ENCODE measurements at regions not wholly inside any gene's neighbourhood (a gene's known extent, or its start where the extent isn't known, plus 50 kb on each side); places are given as distances from the start of the nearest gene placed in this dataset.

DNA sequence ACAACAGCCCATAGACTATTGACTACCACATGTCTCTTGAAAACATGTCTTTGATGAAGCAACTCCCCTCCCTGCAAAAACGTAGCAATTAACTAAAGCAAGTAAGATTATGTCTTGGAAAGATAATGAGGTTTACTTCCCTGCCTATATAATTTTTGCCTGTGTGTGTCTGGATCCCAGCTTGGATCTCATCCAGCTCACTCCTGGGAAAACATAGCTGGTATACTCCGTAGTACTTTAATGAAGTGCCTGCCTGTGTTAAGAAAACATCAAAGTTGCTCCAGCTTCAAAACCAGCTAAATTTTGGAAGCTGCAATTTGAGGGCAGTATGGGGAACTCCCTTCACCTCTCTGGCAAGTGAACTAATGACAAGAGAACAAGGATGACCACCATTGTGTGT is 182.6 kb upstream of the C9orf72 start:
- H4K20me1 ChIP-seq (replicated peaks in 1 of 2; ENCODE audit: control insufficient read depth in 1 of 2, insufficient read depth in 2 of 2, low read length in 2 of 2): no peaks in the 10 kb centered on the region
- peak overlapping the region; percentile 32; the same call in 1 of the 2 replicates for H2AK5ac ChIP-seq (ENCODE audit: low read depth, low read length)
- WGBS, 2 experiments (ENCODE audit: extremely low coverage in 1 of 2, insufficient coverage in 1 of 2, insufficient read length in 1 of 2, insufficient replicate concordance in 2 of 2, low coverage in 1 of 2, low lambda C conversion rate in 2 of 2, missing lambda C conversion rate in 1 of 2): 92% methylated on average over 2 of the region's 2 CpGs; no CpG with 5 or more reads in 1 of the 2 experiments
- no peak overlapping the region for H3K4me2 ChIP-seq (ENCODE audit: insufficient read depth in 1 of 2, low read depth in 2 of 2, low read length in 2 of 2)
- H3K23ac ChIP-seq (ENCODE audit: insufficient read length): no peak overlapping the region
- no peak overlapping the region for H2BK120ac ChIP-seq (replicated peaks; ENCODE audit: low read depth, low read length)
- peaks cover 1 to 5% (median 3%) of the 10 kb centered on the region in 4 experiments; a peak in 4 of 7 replicates for H3K4me1 ChIP-seq (replicated peaks in 1 of 4; ENCODE audit: control insufficient read depth in 3 of 4, insufficient read depth in 4 of 4, low read length in 3 of 4)
- no peak overlapping the region for H3K14ac ChIP-seq (ENCODE audit: insufficient read length)
- H3K9ac ChIP-seq (replicated peaks in 1 of 4; ENCODE audit: extremely low read depth in 1 of 4, low read depth in 3 of 4, low read length in 3 of 4): no peak overlapping the region
- no peaks in the 10 kb centered on the region for H3K9me3 ChIP-seq (ENCODE audit: insufficient read depth in 2 of 2, low read depth in 1 of 2, low read length in 1 of 2)
- DNase-seq (ENCODE audit: low read depth in 1 of 2, low spot score in 2 of 2) (no peak), FAIRE-seq (no peak)
- no peak overlapping the region for H4K8ac ChIP-seq (ENCODE audit: extremely low read depth, insufficient read depth, low read length)
- H3K18ac ChIP-seq (ENCODE audit: extremely low read depth, low read length): no peak overlapping the region
- H3K79me2 ChIP-seq (ENCODE audit: control insufficient read depth in 1 of 2, insufficient read depth in 2 of 2, low read length in 2 of 2): no peaks in the 10 kb centered on the region
- no peak overlapping the region for H3K27ac ChIP-seq (ENCODE audit: low read depth, low read length)
- H3K27me3 ChIP-seq (replicated peaks in 1 of 4; ENCODE audit: control insufficient read depth in 3 of 4, extremely low read depth in 1 of 4, insufficient read depth in 3 of 4, low read length in 3 of 4): no peaks in the 10 kb centered on the region
- no peaks in the 10 kb centered on the region for H3K36me3 ChIP-seq (ENCODE audit: control insufficient read depth in 2 of 4, insufficient read depth in 4 of 4, low read length in 3 of 4)
- ChIA-PET CTCF (ENCODE audit: partially characterized antibody) (interaction anchor here (1.0 to 1.2 kb wide), 2 partner anchors 10 to 41 kb away, joined by 3 to 5 read pairs; no protein-coding TSS in a partner anchor), POLR2A (ENCODE audit: partially characterized antibody) (no interaction called here)
- no peak overlapping the region for H4K5ac ChIP-seq (ENCODE audit: insufficient read length, low read depth, low read length)
- H2BK5ac ChIP-seq (ENCODE audit: low read depth, low read length): no peak overlapping the region
- no peaks in the 10 kb centered on the region for H3K23me2 ChIP-seq (ENCODE audit: low read depth, low read length)
- no peaks in the 10 kb centered on the region for H3K79me1 ChIP-seq (ENCODE audit: low read depth, low read length)
- no peak overlapping the region for H2BK15ac ChIP-seq (ENCODE audit: low read length)
- no peak overlapping the region for H2AFZ ChIP-seq (ENCODE audit: low read length)
- H4K91ac ChIP-seq (replicated peaks; ENCODE audit: insufficient read length, low read length): peak overlapping the region; percentile 37
- H3K56ac ChIP-seq (replicated peaks; ENCODE audit: insufficient read length, low read depth, low read length): no peak overlapping the region
- no peak overlapping the region for H2BK20ac ChIP-seq (ENCODE audit: low read length)
- H2BK12ac ChIP-seq (ENCODE audit: low read depth, low read length): no peak overlapping the region
- H3K4me3 ChIP-seq (ENCODE audit: extremely low read depth in 1 of 4, insufficient read depth in 2 of 4, low read depth in 3 of 4, low read length in 4 of 4): no peak overlapping the region
- H3K4ac ChIP-seq (replicated peaks; ENCODE audit: insufficient read length, low read depth, low read length): no peak overlapping the region
- TF ChIP-seq POLR2A (IDR thresholded peaks at IDR 0.05; ENCODE audit: control extremely low read depth in 1 of 2, low read depth in 2 of 2, low read length in 2 of 2) (no peak), RFX5 (IDR thresholded peaks at IDR 0.05; ENCODE audit: borderline replicate concordance, low read depth, low read length) (no peak), SRF (IDR thresholded peaks at IDR 0.05; ENCODE audit: low read depth, low read length) (no peak), CTBP2 (IDR thresholded peaks at IDR 0.05; ENCODE audit: borderline replicate concordance, insufficient read depth, insufficient read length, low read length) (no peak), RNF2 (IDR thresholded peaks at IDR 0.05; ENCODE audit: borderline replicate concordance, low read depth, low read length, missing control alignments, poor library complexity, severe bottlenecking) (no peak), ASH2L (IDR thresholded peaks at IDR 0.05; ENCODE audit: low read length) (no peak), SP4 (IDR thresholded peaks at IDR 0.05; ENCODE audit: low read length) (no peak), TAF1 (IDR thresholded peaks at IDR 0.05; ENCODE audit: low read depth, low read length) (no peak), RBBP5 (IDR thresholded peaks at IDR 0.05; ENCODE audit: borderline replicate concordance, low read depth, low read length) (no peak)
- TF ChIP-seq, protein P1, sequence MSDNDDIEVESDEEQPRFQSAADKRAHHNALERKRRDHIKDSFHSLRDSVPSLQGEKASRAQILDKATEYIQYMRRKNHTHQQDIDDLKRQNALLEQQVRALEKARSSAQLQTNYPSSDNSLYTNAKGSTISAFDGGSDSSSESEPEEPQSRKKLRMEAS (IDR thresholded peaks at IDR 0.05): no peak
- TF ChIP-seq, protein P2, sequence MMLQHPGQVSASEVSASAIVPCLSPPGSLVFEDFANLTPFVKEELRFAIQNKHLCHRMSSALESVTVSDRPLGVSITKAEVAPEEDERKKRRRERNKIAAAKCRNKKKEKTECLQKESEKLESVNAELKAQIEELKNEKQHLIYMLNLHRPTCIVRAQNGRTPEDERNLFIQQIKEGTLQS (IDR thresholded peaks at IDR 0.05; ENCODE audit: insufficient read depth, low read depth, low read length): no peak
- TF ChIP-seq, protein P3, sequence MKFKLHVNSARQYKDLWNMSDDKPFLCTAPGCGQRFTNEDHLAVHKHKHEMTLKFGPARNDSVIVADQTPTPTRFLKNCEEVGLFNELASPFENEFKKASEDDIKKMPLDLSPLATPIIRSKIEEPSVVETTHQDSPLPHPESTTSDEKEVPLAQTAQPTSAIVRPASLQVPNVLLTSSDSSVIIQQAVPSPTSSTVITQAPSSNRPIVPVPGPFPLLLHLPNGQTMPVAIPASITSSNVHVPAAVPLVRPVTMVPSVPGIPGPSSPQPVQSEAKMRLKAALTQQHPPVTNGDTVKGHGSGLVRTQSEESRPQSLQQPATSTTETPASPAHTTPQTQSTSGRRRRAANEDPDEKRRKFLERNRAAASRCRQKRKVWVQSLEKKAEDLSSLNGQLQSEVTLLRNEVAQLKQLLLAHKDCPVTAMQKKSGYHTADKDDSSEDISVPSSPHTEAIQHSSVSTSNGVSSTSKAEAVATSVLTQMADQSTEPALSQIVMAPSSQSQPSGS (IDR thresholded peaks at IDR 0.05; ENCODE audit: low read length): no peak
